Activated CD4-positive, alpha-beta T cell treated with anti-CD3 and anti-CD28 coated beads, Interleukin-2, amount 50 U/mL, for 48 hours (primary cell): ENCODE measurements at regions not wholly inside any gene's neighbourhood (a gene's known extent, or its start where the extent isn't known, plus 50 kb on each side); places are given as distances from the start of the nearest gene placed in this dataset.
"Not testable (repeated sequence)": the region's sequence is repeated elsewhere in the genome, so short reads cannot be mapped to it uniquely, and the experiment has no call there.

Experiments used
- DNase-seq, 2 experiments: peaks; one replicate each; pipeline ENCODE4 v3.0.0-alpha.2; 2020

- no peak for DNase-seq
These were observed 52.7 kb upstream of the ZCCHC13 start for GRCh38 chrX:74251006-74251930.

GRCh38 chrX:74250574-74250973 lies 53.4 kb upstream of the ZCCHC13 start:
- DNase-seq: no peak

DNA sequence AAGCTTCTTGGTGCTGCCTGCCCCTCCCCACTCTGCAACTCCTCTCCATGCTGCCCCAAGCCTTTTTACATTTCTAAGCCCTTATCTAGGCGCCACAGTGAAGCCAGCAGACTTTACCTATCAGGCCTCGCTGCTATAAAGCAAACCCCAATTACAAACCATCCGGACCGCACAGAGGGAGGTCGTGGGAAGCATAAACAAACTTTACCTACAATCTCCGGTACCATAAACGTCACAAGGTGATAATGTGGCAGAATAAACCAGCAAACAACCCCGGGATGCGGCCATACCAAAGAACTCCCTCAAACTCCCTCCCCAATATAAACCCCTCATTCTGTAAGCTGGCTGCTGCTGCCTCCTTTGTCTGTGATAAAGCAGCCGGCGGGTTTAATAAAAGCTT lies 54.0 kb upstream of the ZCCHC13 start:
- no peak for DNase-seq

- no peak for DNase-seq
These were observed 55.1 kb upstream of the ZCCHC13 start for GRCh38 chrX:74248889-74249288.

DNA sequence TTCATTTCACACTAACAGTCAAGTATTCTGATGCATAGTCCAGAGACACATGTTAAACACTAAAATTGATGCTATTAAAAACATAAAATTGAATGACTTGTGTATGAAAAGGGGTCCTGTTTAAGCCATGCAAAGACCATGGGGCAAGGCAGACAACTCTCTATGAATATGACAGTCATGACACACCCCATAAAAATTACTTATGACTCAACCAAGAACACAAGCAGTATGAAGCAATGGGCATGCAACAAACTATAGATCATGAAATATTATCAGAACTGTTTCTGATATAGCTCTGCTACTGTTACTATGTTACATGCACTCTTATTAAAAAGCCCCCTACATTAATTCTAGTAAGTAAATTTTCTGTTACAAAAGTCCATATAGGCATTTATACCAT lies 57.5 kb upstream of the ZCCHC13 start:
- no peak for DNase-seq

DNA sequence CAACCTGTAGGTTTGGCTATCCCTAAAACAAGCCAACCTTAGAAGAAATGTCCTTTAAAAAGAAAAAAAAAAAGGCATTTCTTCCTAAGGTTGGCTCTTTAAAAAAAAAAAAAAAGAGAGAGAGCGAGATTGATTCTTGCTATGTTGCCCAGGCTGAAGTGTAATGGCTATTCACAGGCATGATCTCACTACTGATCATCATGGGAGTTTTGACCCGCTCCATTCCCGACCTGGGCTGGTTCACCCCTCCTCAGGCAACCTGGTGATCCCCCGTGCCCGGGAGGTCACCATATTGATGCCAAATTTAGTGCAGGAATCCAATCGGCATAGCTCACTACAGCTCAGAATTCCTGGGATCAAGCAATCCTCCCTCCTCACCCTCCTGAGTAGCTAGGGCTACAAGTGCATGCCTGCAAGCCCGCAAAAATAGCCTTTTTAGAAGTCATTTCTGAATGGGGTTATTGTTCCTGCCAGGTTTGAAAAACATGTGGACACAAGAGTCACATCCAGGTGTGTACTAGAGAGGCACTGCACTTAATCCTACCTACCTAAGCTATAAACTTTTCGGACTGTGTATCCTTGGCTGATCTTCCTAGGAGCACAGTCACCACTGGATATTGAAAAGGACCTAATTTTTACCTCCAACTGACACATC lies 61.4 kb upstream of the ZCCHC13 start:
- no peak for DNase-seq

GRCh38 chrX:74242050-74242449 lies 61.9 kb upstream of the ZCCHC13 start:
- DNase-seq: no peak

DNA sequence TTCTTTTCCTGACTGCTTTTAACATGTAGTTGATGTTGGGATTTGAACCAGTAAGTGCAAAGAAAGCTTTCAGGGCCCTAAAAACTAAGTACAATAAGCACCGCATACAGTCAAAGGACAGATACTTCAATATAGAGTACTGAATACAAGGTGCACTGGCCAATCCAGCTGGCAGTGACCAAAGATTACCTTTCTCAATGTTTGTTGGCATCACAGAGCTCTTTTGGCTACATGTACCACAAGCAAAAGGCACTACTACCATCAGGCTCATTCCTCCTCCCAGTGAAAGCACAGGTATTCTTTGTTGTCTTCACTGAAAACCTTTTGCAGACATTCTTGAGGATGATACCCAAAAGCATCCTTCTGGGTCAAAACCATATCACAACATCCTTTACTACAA lies 65.2 kb upstream of the ZCCHC13 start:
- no peak for DNase-seq

- DNase-seq: no peak
These were observed 69.2 kb upstream of the ZCCHC13 start for GRCh38 chrX:74234818-74235217.

- no peak for DNase-seq
These were observed 71.1 kb upstream of the ZCCHC13 start for GRCh38 chrX:74232859-74233258.

DNA sequence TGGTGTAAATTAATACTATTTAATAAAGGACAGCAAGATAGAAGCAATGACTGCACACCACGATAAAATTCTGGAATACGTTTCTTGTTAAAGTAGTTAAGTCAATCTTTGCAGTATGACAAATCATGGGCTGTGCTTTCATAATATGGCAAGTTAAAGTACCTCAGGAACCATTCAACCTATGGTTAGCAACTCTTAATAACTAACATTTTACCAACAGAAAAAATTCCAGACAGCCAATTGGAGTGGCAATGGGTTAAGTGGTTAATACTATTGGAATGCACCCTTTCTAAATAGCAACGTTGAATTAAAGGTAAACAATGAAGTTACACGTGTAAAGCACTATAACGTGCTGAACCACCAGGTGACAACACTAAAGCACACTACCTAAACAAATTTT lies 72.4 kb upstream of the ZCCHC13 start:
- DNase-seq: no peak

GRCh38 chrX:74230094-74230493 lies 73.9 kb upstream of the ZCCHC13 start:
- DNase-seq: no peak

GRCh38 chrX:74225111-74225510 lies 78.9 kb upstream of the ZCCHC13 start:
- DNase-seq: no peak

DNA sequence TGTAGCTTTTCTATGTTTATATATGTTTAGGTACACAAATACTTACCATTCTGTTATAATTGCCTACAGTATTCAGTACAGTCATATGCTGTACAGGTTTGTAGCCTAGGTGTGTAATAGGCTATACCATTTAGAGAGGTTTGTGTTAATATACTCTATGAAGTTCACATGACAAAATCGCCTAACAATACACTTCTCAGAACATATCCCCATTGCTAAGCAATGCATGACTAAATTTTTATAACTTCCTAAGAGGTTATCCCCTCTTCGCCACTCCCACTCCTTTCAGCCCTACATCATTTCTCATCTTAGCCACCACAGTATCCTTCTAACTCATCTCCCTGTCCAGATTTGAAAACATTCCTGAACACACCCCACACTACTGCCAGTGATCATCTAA lies 83.7 kb upstream of the ZCCHC13 start:
- DNase-seq: no peak

DNA sequence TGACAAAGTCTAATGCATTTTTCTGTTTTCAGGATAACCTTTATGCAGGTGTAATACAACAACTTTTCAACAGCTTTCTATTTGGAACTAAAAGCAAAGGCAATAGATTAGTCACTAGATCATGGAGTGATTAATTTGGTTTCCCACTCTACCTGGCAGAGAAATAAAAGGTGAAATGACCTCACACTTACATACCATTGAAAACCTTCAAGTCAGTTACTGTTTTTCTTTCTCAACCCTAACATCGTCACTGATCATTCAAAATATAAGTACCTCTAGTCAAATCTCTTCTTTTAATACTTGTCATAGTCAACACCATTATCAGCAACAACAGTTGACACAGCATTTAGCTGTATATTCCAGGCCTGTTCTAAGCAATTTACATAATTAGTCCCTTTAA lies 85.1 kb upstream of the ZCCHC13 start:
- DNase-seq: no peak

GRCh38 chrX:74216421-74216820 lies 87.6 kb upstream of the ZCCHC13 start:
- DNase-seq: no peak

DNA sequence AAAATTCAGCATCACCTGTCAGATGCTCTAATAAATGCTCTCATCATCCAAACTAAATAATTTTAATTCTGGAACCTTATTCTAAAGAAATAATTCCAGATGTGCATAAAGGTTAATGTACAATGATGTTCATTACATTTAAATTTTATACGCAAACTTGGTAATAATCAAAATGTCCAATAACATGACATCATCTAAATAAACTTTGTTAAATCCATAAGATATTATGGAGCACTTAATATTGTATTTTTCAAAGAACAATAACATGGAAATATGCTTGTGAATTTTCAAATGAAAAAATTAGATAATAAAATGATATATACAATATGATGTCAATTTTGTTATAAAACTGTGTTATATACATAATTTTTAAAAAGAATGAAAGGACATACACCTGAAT lies 92.1 kb upstream of the ZCCHC13 start:
- no peak for DNase-seq

GRCh38 chrX:74207539-74207938 lies 96.4 kb upstream of the ZCCHC13 start:
- no peak for DNase-seq

DNA sequence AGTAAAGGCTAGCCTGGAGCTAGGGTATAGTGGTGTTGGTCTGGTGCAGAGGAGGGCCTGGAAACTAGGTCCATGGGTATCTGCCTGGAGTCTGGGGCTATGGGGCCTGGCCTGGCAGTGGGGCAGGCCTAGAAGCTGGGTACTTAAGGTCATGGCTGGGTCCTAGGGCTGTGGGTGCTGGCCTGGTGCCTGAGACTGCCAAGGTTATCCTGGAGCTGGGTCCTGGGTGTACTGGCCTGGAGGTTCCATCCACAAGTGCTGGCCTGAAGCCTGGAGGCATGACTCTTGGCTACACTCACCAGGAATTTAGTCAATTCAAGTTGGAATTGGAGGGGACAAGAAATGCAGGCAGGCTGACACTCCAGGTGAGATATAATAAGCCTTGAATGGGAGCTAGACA lies 108.4 kb upstream of the ZCCHC13 start:
- DNase-seq: no peak

DNA sequence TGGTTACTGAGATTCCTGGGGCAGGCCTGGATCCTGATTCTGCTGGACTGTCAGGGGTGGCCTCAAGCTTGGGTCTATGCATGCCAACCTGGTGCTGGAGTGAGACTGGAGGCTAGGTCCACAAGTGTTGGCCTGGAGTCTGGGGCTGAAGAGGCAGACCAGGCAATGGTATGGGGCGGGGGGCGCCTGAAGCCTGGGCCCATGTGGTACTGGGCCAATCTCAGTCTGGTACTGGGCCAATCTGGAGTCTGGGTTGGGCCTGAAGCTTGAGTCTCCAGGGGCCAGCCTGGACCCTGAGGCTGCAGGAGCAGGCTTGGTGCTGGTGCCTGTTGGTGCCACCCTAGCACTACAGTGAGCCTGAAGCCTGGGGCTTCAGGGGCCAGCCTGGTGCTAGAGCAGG lies 108.9 kb upstream of the ZCCHC13 start:
- DNase-seq: no peak

DNA sequence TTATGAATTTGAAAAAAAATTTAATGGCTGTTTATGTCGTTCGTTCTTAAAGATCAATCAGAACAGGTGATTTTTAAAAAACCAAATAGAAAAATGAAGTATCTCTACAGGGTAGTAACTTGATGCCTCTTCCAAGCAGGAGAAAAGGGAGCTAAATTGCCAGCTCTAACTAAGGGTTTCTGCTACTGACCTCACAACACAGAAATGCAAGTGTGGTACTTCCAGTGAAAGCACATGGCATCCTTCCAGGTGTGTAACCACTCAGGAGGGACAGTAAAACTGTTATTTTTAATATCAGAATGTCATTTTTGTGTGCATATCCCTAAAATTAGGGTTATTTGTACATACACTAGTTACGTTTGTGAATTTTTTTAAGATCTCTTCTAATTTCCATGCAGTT lies 116.8 kb upstream of the ZCCHC13 start:
- no peak for DNase-seq

GRCh38 chrX:74183047-74183446 lies 120.9 kb upstream of the ZCCHC13 start:
- not testable (repeated sequence) for DNase-seq

GRCh38 chrX:74181976-74182375 lies 122.0 kb upstream of the ZCCHC13 start:
- DNase-seq: not testable (repeated sequence)

- DNase-seq: no peak
These were observed 123.3 kb upstream of the ZCCHC13 start for GRCh38 chrX:74180716-74181115.

- no peak for DNase-seq
These were observed 124.0 kb upstream of the ZCCHC13 start for GRCh38 chrX:74179990-74180389.
